GM12878 (cell line): ENCODE measurements at regions not wholly inside any gene's neighbourhood (a gene's known extent, or its start where the extent isn't known, plus 50 kb on each side); places are given as distances from the start of the nearest gene placed in this dataset.

Source experiments
- ATAC-seq: fragments of 200-7000 bp; cut with Tn5 transposase; 3 replicates; pipeline ENCODE4 v1.9.1; 2020; ENCODE audit warnings: mild to moderate bottlenecking, moderate library complexity
- BruUV-seq: library from RNA; stranded (reverse); fragments of 400-500 nt; replicated peaks from 2 replicates; lab custom pipeline; 2021; lab: Mats Ljungman, UMichigan
- CTCF ChIA-PET: fragments of 300-600 bp; sonication (Branson Sonifier 250); formaldehyde crosslinking; extraction: SDS; loops from one replicate; lab custom pipeline; 2021; ENCODE audit warnings: inconsistent platforms; lab: Yijun Ruan, JAX
- POLR2A ChIA-PET: fragments of 350-600 bp; formaldehyde crosslinking; extraction: SDS; loops from one replicate; lab custom pipeline; 2021; ENCODE audit warnings: inconsistent platforms; lab: Charles Lee
- RAD21 ChIA-PET: fragments of 300-600 bp; sonication (Branson Sonifier 250); formaldehyde crosslinking; loops from one replicate; lab custom pipeline; 2023; ENCODE audit warnings: antibody characterized with exemption; ENCODE audit not compliant: unreplicated experiment; lab: Charles Lee
- SMC1A ChIA-PET: fragments of 300-600 bp; sonication (Branson Sonifier 250); formaldehyde crosslinking; loops from one replicate; lab custom pipeline; 2023; ENCODE audit not compliant: unreplicated experiment, uncharacterized antibody; lab: Charles Lee
- DNase-seq: peaks from one replicate; pipeline ENCODE4 v3.0.0-alpha.2; 2011; ENCODE audit warnings: low read depth, low spot score
- FAIRE-seq: peaks from 3 replicates; lab custom pipeline; 2011; peaks lifted over from hg19 to GRCh38; lab: Jason Lieb, UNC
- H2AFZ ChIP-seq: 2 replicates; pipeline ENCODE4 v1.6.0; 2011; ENCODE audit warnings: low read depth, low read length, control low read depth; ENCODE audit not compliant: control insufficient read depth
- H3K27ac ChIP-seq: 2 replicates; pipeline ENCODE4 v1.5.1; 2011; ENCODE audit warnings: control low read depth; ENCODE audit not compliant: control insufficient read depth, insufficient read depth
- H3K27me3 ChIP-seq, 2 experiments: replicated peaks in 1 of 2; 2 replicates each; pipeline versions ENCODE4 v1.6.0 to v1.6.1; 2011; ENCODE audit warnings: low read length in 1 of 2; ENCODE audit not compliant: control insufficient read depth in 2 of 2, insufficient read depth in 2 of 2
- H3K36me3 ChIP-seq, 2 experiments: 2 replicates each; pipeline ENCODE4 v1.5.1; 2011; ENCODE audit warnings: low read length in 1 of 2; ENCODE audit not compliant: control insufficient read depth in 2 of 2, insufficient read depth in 2 of 2
- H3K4me1 ChIP-seq: 2 replicates; pipeline ENCODE4 v1.6.1; 2011; ENCODE audit warnings: mild to moderate bottlenecking, low read length, moderate library complexity, mixed read lengths; ENCODE audit not compliant: control insufficient read depth, insufficient read depth
- H3K4me2 ChIP-seq: 2 replicates; pipeline ENCODE4 v1.6.0; 2011; ENCODE audit warnings: control low read depth; ENCODE audit not compliant: control insufficient read depth, insufficient read depth
- H3K4me3 ChIP-seq: fragments of 200-600 bp; sonication (generic); 2 replicates; pipeline ENCODE4 v1.5.1; 2016
- H3K79me2 ChIP-seq: 2 replicates; pipeline ENCODE4 v1.6.0; 2011; ENCODE audit warnings: low read length; ENCODE audit not compliant: control insufficient read depth, insufficient read depth
- H3K9ac ChIP-seq: 2 replicates; pipeline ENCODE4 v1.8.0; 2011; ENCODE audit warnings: low read length, control low read depth, mixed read lengths; ENCODE audit not compliant: control insufficient read depth, insufficient read depth
- H3K9me3 ChIP-seq: replicated peaks from 3 replicates; pipeline ENCODE4 v1.5.1; 2011; ENCODE audit warnings: mild to moderate bottlenecking, low read length; ENCODE audit not compliant: control insufficient read depth, insufficient read depth
- H4K20me1 ChIP-seq: 2 replicates; pipeline ENCODE4 v1.6.0; 2011; ENCODE audit not compliant: control insufficient read depth, insufficient read depth
- BACH1 ChIP-seq: fragments of 450-650 bp; IDR thresholded peaks from 2 replicates; pipeline ENCODE4 v1.6.1; 2017; ENCODE audit warnings: mild to moderate bottlenecking, borderline replicate concordance
- CREB1 ChIP-seq: IDR thresholded peaks from 2 replicates; pipeline ENCODE4 v1.6.1; 2012; ENCODE audit warnings: low read depth, mild to moderate bottlenecking, inconsistent platforms
- CREM ChIP-seq: IDR thresholded peaks from 2 replicates; pipeline ENCODE4 v1.6.1; 2014; ENCODE audit warnings: antibody characterized with exemption, low read depth
- CTCF ChIP-seq, 3 experiments: IDR thresholded peaks in 2 of 3; conservative IDR thresholded peaks in 1 of 3; 2 replicates each; pipeline ENCODE4 v1.5.1; 2011; ENCODE audit warnings: low read depth in 3 of 3, low read length in 3 of 3, mild to moderate bottlenecking in 3 of 3, control low read depth in 2 of 3, moderate library complexity in 2 of 3, inconsistent platforms in 1 of 3, mixed read lengths in 1 of 3; ENCODE audit not compliant: control insufficient read depth in 2 of 3, insufficient read depth in 1 of 3; ENCODE audit errors: extremely low read depth in 1 of 3
- NR2C2 ChIP-seq: IDR thresholded peaks from 2 replicates; pipeline ENCODE4 v1.6.1; 2011; ENCODE audit warnings: borderline replicate concordance, low read depth; ENCODE audit not compliant: control insufficient read depth, insufficient read length
- PBX3 ChIP-seq: IDR thresholded peaks from 2 replicates; pipeline ENCODE4 v1.6.1; 2011; ENCODE audit warnings: mild to moderate bottlenecking, low read depth, low read length, moderate library complexity; ENCODE audit not compliant: insufficient replicate concordance
- SREBF1 ChIP-seq: IDR thresholded peaks from 2 replicates; pipeline ENCODE4 v1.6.1; 2012; ENCODE audit warnings: mild to moderate bottlenecking, low read length
- ZNF384 ChIP-seq: IDR thresholded peaks from 2 replicates; pipeline ENCODE4 v1.6.1; 2012; ENCODE audit warnings: low read depth, mild to moderate bottlenecking, low read length, improper control_type of control experiment, borderline replicate concordance
- WGBS: methylation state at CpG from one replicate; pipeline ENCODE4 v1.1.6; 2016; ENCODE audit warnings: low lambda C conversion rate; ENCODE audit not compliant: insufficient replicate concordance, insufficient coverage; ENCODE audit errors: missing lambda C conversion rate; 5-methylcytosine and 5-hydroxymethylcytosine counted together
- in situ Hi-C: fragments of 300-500 bp; cut with MboI; formaldehyde crosslinking; loops from 9 replicates; pipeline ENCODE4 v1.14.3; 2018; ENCODE audit warnings: mixed read lengths
- intact Hi-C: fragments of 100-400 bp; cut with micrococcal nuclease; formaldehyde crosslinking; loops from one replicate; pipeline ENCODE4 v1.14.2; 2022; ENCODE audit not compliant: unreplicated experiment
- TF ChIP-seq, protein P1 (sequence below): IDR thresholded peaks from 2 replicates; pipeline ENCODE4 v1.6.1; 2011; ENCODE audit warnings: low read depth, low read length, improper control_type of control experiment, borderline replicate concordance

GRCh38 chr2:45167920-45168629, 158.8 kb upstream of the SIX2 start:
- FAIRE-seq (no peak), ATAC-seq (no peak), DNase-seq (no peak)
- ChIA-PET RAD21 (no interaction called here), POLR2A (no interaction called here), SMC1A (interaction anchor here (0.7 kb wide), 1 partner anchor 17 kb away, joined by 3 read pairs; no protein-coding TSS in a partner anchor), CTCF (no interaction called here)
- H3K4me3 ChIP-seq: no peak overlapping the region
- no peak overlapping the region for H3K27ac ChIP-seq
- no peaks in the 10 kb centered on the region for H3K9me3 ChIP-seq
- peaks cover 2 to 23% of the 10 kb centered on the region in 2 experiments; a peak in 3 of 4 replicates for H3K27me3 ChIP-seq
- TF ChIP-seq PBX3: no peak
- TF ChIP-seq ZNF384: no peak
- TF ChIP-seq CTCF (IDR thresholded peaks at IDR 0.05 in 2 of 3, conservative IDR thresholded peaks at IDR 0.05 in 1 of 3; ENCODE audit: control insufficient read depth in 2 of 3, extremely low read depth in 1 of 3, insufficient read depth in 1 of 3, low read depth in 3 of 3, low read length in 3 of 3): no peak
- no peak for TF ChIP-seq CREM
- no peak for TF ChIP-seq BACH1
- no peak for TF ChIP-seq SREBF1
- no peak for TF ChIP-seq NR2C2
- TF ChIP-seq, protein P1, sequence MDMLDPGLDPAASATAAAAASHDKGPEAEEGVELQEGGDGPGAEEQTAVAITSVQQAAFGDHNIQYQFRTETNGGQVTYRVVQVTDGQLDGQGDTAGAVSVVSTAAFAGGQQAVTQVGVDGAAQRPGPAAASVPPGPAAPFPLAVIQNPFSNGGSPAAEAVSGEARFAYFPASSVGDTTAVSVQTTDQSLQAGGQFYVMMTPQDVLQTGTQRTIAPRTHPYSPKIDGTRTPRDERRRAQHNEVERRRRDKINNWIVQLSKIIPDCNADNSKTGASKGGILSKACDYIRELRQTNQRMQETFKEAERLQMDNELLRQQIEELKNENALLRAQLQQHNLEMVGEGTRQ: no peak
- TF ChIP-seq CREB1: no peak
- H3K36me3 ChIP-seq: no peaks in the 10 kb centered on the region
- in situ Hi-C loops: no loop called here
- H2AFZ ChIP-seq: no peak overlapping the region
- intact Hi-C loops: no loop called here
- H3K79me2 ChIP-seq: no peaks in the 10 kb centered on the region
- no peak overlapping the region for H3K4me2 ChIP-seq
- H4K20me1 ChIP-seq: no peaks in the 10 kb centered on the region
- no peaks in the 10 kb centered on the region for H3K4me1 ChIP-seq
- 68% methylated on average over 10 of the region's 10 CpGs for WGBS
- no peak overlapping the region for H3K9ac ChIP-seq
- no TSS peak for BruUV-seq
